ENCODE measurements at regions not wholly inside any gene's neighbourhood (a gene's known extent, or its start where the extent isn't known, plus 50 kb on each side); places are given as distances from the start of the nearest gene placed in this dataset.

- peaks cover 5% of the 10 kb centered on the region for H3K36me3 Mint-ChIP-seq (ENCODE audit: unreplicated experiment)
- no peaks in the 10 kb centered on the region for H3K27me3 Mint-ChIP-seq (ENCODE audit: unreplicated experiment)
- peaks cover 9% of the 10 kb centered on the region for H3K4me1 Mint-ChIP-seq (ENCODE audit: low read depth, unreplicated experiment)
- DNase-seq: no peak
- no peaks in the 10 kb centered on the region for H3K9me3 Mint-ChIP-seq (ENCODE audit: unreplicated experiment)
- no peak overlapping the region for H3K4me3 Mint-ChIP-seq (ENCODE audit: unreplicated experiment)
- no peak overlapping the region for H3K27ac Mint-ChIP-seq (ENCODE audit: unreplicated experiment)
- TF ChIP-seq CTCF (IDR thresholded peaks at IDR 0.05; ENCODE audit: partially characterized antibody, unreplicated experiment): no peak
Measured at GRCh38 chr7:25398418-25398817, 170.1 kb upstream of the NPVF start.

- Mint-ChIP-seq H3K27me3 (ENCODE audit: unreplicated experiment) (no peaks in the 10 kb centered on the region), H3K4me3 (ENCODE audit: unreplicated experiment) (no peak overlapping the region), H3K36me3 (ENCODE audit: unreplicated experiment) (peaks cover 5% of the 10 kb centered on the region), H3K9me3 (ENCODE audit: unreplicated experiment) (no peaks in the 10 kb centered on the region), H3K27ac (ENCODE audit: unreplicated experiment) (no peak overlapping the region), H3K4me1 (ENCODE audit: low read depth, unreplicated experiment) (peaks cover 7% of the 10 kb centered on the region)
- no peak for TF ChIP-seq CTCF (IDR thresholded peaks at IDR 0.05; ENCODE audit: partially characterized antibody, unreplicated experiment)
- DNase-seq: peak; percentile 22
Measured at GRCh38 chr7:25399000-25399750, 170.9 kb upstream of the NPVF start.

GRCh38 chr7:25402532-25402931, 174.2 kb upstream of the NPVF start:
- no peak for TF ChIP-seq CTCF (IDR thresholded peaks at IDR 0.05; ENCODE audit: partially characterized antibody, unreplicated experiment)
- peaks cover 5% of the 10 kb centered on the region for H3K36me3 Mint-ChIP-seq (ENCODE audit: unreplicated experiment)
- H3K27ac Mint-ChIP-seq (ENCODE audit: unreplicated experiment): no peak overlapping the region
- H3K4me3 Mint-ChIP-seq (ENCODE audit: unreplicated experiment): no peak overlapping the region
- H3K27me3 Mint-ChIP-seq (ENCODE audit: unreplicated experiment): no peaks in the 10 kb centered on the region
- no peak for DNase-seq
- H3K4me1 Mint-ChIP-seq (ENCODE audit: low read depth, unreplicated experiment): peaks cover 16% of the 10 kb centered on the region
- no peaks in the 10 kb centered on the region for H3K9me3 Mint-ChIP-seq (ENCODE audit: unreplicated experiment)

GRCh38 chr7:25405736-25406135, 177.4 kb upstream of the NPVF start:
- Mint-ChIP-seq H3K4me3 (ENCODE audit: unreplicated experiment) (no peak overlapping the region), H3K4me1 (ENCODE audit: low read depth, unreplicated experiment) (peaks cover 30% of the 10 kb centered on the region), H3K9me3 (ENCODE audit: unreplicated experiment) (peaks cover 2% of the 10 kb centered on the region), H3K36me3 (ENCODE audit: unreplicated experiment) (peaks cover 5% of the 10 kb centered on the region), H3K27me3 (ENCODE audit: unreplicated experiment) (no peaks in the 10 kb centered on the region), H3K27ac (ENCODE audit: unreplicated experiment) (no peak overlapping the region)
- DNase-seq: no peak
- TF ChIP-seq CTCF (IDR thresholded peaks at IDR 0.05; ENCODE audit: partially characterized antibody, unreplicated experiment): no peak

GRCh38 chr7:25407053-25407452, 178.8 kb upstream of the NPVF start:
- no peak for TF ChIP-seq CTCF (IDR thresholded peaks at IDR 0.05; ENCODE audit: partially characterized antibody, unreplicated experiment)
- Mint-ChIP-seq H3K27ac (ENCODE audit: unreplicated experiment) (peak overlapping the region; percentile 62), H3K4me3 (ENCODE audit: unreplicated experiment) (peak overlapping the region; percentile 22), H3K36me3 (ENCODE audit: unreplicated experiment) (no peaks in the 10 kb centered on the region), H3K4me1 (ENCODE audit: low read depth, unreplicated experiment) (peaks cover 30% of the 10 kb centered on the region), H3K27me3 (ENCODE audit: unreplicated experiment) (no peaks in the 10 kb centered on the region), H3K9me3 (ENCODE audit: unreplicated experiment) (peaks cover 2% of the 10 kb centered on the region)
- no peak for DNase-seq

Measured in glutamatergic neuron (in vitro differentiated cells).